ENCODE measurements at regions not wholly inside any gene's neighbourhood (a gene's known extent, or its start where the extent isn't known, plus 50 kb on each side); places are given as distances from the start of the nearest gene placed in this dataset.

DNA sequence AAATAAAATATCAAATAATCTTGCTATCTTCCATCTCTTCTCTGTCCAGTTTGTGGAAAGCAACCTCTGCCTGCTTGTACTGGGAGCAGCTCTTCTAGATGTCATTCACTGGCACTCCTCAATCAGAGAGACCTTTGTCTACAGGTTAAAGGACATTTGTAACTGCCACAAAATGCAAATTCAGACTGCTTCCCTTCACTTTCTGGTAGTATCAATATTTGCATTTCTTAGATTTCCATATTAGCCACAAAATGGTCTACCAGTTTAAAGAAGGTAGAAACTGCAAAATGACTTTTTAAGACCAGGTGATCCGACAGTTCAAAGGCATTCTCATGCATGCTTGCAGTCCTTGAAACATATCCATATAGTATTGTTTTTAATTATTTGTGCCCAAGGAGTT is 51.7 kb upstream of the RCN1 start:
- no peak for DNase-seq

DNA sequence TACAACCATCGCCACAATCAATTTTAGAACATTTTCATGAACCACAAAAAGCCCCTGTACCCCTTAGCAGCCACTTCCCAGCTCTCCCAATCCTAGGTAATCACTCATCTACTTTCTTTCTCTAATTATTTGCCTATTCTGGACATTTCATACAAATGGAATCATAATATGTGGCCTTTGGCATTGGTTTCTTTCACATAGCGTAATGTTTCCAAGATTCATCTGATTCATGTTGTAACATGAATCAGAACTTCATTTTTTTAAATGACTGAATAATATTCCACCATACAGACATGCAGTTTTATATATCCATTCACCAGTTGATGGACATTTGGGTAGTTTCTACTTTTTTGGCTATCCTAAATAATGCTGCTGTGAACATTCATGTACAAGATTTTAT is 56.2 kb upstream of the RCN1 start:
- DNase-seq: no peak

DNA sequence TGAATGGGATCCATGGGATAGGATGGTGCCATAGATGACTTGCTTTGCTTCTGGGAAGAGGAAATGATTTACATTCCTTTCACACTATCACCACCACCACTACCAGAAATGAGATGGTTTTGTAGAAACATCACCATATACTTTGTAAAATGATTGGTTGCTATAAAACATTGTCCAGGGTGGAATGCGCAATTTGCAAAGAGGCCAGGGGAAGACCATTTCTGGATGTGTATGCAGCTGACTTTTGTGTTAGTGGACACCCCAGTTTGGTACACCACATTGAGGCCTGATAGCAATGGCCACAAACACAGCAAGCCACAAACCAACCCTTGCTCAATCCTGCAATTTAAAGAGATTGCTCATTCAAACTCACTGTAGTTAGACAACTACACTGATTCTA is 56.7 kb upstream of the RCN1 start:
- DNase-seq: no peak

DNA sequence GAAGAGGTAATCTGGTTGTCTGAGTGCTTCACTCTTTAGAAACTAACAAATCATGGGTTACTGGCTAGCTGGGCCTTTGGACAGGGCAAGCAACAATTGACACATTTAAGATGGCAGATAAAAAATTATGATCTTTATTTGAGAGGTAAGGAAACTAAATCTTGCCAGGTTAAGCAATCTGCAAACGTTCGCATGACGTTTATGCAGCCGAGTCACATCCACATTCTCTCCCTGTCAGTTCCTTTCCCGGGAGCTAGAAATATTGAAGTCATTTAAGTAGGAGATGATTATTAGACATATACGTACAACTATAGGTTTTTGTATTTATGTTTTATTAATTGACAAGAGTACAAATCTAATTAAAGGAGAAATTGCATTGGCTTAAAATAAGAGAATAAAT is 57.4 kb upstream of the RCN1 start:
- no peak for DNase-seq

DNA sequence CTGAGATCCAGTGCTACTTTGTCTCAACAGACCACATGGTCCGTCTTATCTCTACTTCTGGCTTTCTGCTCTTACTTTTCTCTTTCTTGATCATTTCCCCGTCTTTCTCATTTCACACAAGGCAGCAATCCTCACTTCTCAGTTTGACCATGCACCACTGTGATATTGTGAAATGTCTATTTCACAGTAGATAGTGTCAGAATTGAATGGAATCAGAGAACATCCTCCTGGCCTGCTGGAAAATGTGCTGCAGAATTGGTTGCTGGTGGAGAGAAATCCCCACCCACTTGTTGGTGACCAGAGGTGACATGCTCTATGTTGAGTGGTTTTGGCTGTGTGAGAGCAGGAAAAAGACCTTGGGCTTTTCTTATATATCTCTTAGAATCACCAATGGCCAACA is 57.8 kb upstream of the RCN1 start:
- DNase-seq: no peak

DNA sequence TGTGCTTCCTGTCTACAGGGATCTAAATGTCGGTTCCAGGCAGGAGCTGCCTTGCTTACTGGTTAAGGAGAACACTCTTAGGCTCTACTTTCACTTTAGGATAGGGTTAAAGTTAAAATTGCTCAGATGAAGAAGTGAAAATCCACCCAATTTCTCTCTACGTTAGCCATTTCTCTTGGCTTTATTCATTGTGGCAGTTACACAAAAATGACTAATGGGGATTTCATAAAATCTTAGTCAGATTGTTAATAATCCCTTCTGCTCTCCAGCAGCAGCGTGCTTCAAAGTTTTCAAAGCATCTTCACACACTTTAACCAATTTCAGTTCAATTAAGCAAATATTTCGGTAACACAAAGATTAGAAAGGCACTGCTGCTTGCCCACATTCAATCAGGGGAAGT is 58.4 kb upstream of the RCN1 start:
- DNase-seq: no peak

DNA sequence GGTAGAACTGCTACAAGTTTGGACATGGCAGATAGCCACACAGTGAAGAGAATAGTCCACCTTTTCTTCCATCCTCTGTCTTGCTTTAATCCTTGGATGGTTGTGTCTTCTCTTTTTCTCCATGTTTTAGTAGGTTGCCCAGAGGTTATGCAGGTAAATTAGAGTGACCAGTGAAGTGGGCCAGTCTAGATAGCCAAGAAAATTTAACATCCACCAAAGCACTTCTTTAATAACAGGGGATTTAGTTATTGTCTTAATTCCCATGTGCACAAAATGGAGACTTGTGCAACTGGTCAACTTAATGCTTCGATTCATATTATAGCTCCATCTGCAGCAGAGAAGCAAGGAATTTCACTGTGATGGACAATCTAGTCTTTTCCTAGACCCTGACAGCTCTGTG is 58.8 kb upstream of the RCN1 start:
- no peak for DNase-seq

DNA sequence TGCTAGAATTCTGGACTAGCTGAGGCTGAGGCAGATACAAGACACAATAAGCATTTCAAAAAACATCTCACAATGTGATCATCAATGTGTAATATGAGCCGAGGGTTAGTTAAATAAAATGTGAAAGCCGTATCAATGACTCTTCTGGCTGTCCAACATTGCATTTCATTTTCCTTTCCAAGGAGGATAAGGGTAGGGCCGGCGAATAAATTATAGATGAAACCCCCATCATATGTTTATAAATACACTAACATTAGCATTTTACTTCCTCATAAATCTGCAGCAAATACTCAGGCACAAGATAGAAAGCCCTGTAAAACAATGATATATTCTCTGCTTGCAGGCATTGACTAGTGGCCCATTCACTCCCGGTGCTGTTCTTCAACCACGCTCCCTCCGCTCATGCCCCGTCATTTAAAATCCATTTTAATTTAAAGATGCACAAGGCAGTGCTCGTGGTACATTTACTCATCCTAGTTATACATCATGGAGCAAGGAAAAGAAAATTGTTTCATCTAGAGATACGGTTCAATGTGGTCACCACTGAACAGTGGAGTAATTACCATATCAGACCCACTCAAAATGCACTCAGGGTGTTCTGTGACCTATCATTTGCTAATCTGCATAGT is 59.9 kb upstream of the RCN1 start:
- DNase-seq: no peak

DNA sequence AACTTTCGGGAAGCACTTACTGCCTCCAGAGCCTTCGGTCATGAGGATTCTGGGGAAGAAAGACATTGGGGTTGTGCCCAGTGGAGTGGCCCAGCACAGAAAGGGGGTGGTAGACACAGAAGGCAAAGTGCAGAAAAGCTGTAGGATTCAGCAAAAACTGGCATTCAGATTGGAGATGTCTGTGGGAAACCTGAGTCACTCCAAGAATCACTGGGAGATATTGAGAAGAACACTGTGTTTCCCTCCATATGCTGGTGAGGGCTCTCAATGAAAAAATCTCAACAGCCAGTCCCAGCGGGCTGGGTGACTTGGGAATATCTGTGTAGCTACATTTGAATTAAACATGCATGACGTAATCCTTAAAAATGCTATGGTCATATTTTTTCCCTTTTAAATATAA is 61.2 kb upstream of the RCN1 start:
- no peak for DNase-seq

DNA sequence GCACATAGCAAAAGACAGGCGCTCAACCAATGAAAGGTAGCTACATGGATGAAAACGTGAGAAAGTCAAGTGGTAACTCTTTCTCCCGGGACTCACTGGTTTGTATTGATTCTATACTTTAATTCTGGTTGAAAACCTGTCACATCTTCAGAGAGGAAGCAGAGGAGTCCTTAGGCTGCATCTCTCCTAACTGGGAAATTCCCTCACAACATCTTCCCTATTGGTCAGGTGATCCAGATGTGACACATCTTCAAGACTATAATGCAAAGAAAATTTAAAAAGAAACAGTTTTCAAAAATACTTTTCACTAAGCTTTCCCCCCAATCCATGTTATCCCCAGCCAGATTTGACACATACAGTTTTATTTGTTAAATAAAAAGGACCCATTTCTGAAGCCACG is 62.7 kb upstream of the RCN1 start:
- no peak for DNase-seq

DNA sequence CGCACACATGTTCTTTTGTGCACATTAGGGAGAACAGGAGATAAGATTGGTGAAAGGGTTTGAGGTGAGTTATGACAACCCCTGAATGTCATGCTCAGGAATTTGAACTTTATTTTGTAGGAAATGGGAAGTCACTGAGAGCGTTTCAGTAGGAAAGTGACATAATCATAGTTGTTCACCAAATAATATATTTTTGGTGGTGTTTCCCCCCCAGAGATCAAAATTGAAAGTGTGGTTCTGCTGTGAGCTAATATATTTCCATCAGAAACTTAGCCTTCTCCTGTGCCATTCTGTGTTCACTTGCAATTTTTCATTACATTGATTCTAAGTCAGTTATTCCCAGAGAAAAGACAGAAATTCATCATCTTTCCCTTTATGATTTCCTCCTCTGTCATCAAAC is 64.1 kb upstream of the RCN1 start:
- DNase-seq: no peak

DNA sequence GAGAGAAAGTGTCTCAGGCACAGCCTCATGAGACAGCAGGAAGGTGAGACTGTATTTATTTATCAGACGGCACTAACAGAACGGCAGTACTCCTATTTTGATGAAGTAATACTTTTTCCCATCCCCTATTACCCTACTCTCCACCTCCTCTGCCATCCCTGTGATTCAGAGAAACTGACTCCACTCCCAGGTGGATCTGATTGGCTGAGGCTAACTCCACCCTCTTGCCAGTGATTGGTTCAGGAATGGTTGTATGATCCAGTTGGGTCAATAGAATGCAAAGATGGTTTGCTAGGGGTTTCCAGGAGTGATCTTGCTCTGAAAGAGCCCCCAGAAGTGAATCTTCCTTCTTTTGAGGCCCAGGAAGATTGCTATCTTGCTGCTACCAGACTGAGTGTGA is 65.9 kb upstream of the RCN1 start:
- DNase-seq: no peak

DNA sequence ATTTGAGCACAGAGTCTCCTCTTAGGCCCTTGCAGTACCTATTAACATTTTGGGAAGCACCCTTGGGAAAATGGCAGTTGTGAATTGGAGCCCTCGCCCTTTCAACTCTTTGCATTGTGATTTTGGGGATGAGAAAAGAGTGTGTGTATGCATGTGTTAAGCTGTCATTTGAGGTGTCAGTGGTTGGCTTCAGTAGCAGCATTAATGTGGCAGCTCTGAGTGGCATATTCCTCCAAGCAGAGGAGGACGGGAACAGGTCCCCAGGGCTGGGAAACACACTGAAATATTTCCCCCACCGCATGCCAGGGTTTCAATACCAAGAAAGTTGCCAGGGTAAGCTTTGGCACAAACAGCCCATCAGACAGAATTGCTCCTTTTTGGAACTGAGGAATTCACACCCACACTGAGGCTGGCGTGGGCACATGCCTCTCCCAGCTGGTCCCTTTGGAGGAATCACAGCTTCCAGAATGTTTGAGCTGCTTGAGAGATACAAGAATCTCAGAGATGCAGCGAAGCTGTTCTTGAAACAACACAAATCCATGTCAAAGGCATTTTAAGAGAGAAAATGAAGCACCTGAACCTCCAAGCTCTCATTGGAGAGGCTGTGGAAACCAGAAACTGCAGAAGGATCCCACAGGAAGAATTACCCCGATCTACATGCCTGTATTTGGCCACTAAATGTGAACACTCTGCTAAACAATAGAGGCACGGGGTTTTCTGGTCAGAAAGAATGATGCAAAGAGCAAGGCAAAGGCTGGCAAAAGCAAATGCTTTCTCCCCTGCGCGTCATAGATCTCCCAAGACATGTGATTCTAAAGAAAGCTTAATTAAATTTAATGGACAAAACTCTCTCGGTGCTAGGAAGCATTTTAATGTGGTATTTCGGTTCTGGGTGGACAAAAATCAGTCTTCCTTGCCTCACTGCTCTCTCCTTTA is 67.2 kb upstream of the RCN1 start:
- DNase-seq: no peak

DNA sequence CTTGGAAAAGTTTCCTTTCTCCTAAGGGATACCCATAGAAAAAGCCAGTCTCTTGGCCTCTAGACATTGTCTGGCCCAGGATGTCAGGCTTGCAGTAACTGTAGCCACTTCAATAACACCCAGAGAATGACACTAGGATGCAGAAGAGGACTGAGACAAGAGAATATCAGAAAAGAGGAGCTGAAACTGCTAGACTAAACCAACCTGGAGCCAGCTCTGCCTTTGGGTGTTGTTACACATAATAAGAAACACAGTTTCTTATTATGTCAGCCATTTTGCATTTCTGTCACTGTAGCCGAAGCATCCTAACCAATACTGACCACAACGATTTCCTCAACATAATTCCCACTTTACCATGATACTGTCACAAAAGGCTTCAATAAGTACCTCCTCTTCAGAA is 72.2 kb upstream of the RCN1 start:
- DNase-seq: no peak

DNA sequence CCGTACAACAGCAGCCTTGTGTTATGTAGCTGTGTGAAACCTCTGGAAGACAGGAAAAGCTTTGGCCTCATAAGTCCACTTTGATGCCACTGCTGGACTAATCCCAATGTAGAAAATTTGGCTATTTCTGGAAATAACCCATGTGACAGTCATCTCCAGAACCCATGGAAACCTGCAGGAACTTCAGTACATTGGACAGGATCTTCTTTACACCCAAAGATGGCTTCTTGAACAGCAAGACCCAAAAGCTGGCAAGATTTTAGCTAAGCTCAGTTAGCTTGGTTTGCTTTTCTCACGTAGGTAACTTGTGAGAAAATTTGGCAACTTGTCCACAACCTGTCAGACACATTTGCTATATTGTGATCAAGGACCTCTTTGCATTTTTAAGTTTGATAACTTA is 74.8 kb upstream of the RCN1 start:
- DNase-seq: no peak

DNA sequence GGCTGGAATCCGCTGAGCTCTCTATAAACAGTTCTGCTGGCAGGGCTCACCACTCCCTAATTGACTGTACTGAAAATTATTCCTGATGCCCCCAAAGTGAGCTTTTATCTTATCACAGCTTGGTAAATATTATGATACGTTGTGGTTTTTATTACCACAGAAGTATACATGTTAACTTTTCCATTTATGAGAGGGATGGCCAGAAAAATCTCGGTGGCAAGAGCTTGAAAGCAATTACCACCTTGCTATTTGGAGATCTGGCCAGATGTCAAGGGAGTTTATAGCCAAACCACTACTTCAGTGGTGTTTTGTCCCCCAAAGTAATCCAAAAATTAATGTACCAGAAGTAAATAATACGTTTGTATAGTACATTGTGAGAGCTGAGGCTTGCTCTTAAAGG is 75.4 kb upstream of the RCN1 start:
- DNase-seq: no peak

DNA sequence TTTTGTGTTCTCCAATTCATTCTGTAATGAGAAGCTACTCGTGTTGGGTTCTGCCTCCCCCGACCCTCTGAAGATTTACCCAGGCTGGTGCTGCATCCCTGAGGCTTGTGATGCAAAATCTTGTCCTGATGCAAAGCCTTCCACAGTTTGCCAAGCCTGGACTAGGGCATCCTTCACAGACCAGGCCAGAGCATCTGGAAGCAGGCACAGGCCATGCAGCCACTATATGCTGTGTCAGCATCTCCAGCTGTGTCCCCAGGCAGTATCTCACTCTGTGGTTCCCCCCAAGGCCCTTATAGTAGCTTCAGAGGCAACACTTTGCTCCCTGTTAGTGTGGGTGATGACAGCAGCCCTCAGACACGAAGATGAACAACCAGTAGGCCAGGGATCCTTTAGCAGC is 77.3 kb upstream of the RCN1 start:
- DNase-seq: no peak

DNA sequence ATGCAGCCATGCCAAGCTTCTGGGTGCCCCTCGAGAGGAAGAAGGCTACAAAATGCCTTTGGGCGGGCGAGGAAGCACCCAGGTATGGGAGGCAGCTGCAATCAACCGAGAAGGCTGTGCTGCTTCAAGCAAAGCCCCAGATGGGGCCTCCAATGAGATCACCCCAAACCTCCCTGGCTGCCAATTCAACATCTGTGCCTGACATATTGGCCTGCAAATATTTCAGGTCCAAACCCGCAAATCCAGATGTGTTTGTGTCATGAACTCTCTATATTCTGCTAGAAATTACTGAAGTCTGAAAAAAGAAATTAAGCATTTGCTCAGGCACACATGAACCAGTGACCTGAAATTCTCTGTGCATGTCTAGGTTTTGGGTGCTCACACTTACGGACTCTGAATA is 78.8 kb upstream of the RCN1 start:
- DNase-seq: no peak

DNA sequence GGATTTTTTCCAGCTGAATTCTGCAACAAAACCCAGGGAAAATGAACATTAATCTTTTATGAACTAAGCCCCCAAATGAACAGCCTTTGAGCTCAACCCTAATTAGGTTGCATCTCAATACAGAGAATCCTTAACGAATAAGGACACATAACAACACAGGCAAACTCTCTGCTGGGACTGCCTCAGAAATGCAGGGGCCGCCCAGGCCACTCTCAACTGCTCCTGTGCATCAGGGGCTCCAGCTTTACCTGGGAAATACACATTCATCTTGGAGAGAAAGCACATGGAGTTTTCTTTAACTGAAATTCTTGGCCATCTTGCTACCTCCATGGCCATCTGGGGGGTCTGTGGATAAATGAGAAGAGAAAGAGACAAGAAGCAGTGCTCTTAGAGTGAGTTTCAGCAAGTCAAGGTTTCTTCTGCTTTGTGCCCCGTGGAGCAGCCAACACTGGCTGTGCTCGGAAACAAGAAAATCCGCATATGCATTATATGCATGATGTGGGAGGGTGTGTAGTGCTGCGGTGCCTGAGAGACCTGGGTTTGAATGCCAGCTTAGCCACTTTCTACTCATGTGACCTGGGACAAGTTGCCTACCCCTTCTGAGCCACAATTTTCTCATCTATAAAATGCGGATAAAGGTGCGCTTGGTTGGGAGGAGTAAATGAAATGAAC is 81.9 kb upstream of the RCN1 start:
- DNase-seq: no peak

DNA sequence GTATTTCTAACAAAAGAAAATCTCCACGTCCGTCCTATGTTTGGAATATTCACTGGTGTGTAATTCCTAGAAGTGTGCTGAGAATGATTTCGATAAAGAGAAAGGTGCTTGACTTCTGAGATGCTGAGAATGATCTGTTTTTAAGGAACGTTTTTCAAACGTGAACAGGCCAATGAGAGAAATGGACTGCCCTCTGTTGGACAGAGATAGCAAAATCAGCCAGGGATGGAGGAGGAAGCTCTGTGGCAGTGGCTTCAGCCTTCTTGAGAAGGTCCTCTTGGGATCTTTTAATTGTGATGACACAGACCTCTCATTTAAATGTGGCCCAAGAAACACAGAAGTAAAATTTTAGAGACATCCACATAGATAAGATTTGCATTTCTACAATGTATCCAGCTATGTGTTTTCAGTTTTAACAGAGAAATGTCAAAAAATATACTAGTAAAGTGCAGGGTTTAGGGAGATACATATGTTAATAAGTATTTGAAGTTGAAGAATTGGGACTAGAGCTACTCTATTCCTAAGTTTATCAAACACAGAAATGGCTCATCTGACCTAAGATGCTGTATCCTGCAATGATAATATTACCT is 84.0 kb upstream of the RCN1 start:
- no peak for DNase-seq

DNA sequence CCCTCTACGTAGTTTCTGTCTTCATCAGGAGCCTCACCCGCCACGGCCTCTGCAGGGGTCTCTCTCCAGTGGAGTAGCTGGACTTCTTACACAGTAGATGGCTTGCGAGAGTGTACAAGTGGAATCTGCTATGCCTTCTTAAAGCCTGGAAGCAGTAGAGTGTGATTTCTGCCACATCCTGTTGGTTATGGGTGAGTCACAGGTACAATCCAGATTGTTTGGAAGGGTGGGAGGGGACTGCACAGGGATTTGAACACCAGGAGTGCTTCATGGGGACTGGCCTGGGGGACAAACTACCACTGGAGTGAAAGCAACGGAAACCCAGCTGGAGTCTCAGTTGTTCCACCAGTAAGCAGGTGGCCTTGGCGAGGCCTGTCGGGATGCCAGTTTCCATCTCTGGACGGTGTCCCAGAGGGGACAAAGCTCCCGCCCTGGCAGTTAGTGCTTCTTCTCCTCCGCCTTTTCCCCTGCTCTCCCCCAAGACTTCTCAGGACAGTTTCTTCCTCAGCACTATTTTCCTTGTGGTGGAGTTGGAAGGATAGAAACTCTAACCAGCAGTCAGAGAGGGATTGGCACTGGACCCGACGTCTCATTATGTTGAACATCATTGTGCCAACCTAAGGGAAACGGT is 85.0 kb upstream of the RCN1 start:
- DNase-seq: no peak

DNA sequence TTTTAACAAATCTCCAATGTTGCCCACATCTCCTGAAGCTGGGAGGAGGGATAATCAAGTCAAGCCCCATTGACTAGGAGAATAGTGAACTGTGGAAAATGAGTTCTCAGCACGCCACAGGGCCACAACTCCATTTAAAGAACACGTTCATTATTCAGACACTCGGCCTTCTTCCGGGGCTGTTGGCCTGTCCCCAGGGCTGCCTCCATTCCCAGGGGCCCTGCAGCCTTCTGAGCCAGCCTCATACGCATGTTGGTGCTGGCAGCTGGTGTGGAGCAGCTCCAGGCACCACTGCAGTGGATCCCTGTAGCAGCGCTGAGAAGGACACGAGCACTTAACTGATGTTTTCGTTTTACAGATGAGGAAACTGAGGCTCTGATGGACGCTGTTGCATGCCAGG is 87.5 kb upstream of the RCN1 start:
- no peak for DNase-seq

DNA sequence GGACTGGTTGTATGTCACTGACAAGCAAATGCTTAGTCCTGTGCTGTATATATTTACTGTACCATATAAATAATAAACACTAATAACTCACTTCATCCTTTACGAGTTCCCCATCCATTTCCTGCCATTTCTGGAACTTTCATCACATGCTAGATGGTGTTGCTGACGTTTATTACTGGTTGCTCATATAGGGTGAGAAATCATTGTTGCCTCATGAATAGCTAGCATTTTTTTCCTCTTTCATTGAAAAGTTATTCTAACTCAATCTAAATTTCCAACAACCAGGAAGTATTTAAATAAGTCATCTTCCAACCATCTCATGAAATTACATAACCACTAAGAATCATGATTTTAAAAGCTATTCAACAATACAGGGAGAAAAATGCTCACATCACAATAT is 88.6 kb upstream of the RCN1 start:
- DNase-seq: no peak
